ENCODE measurements at regions not wholly inside any gene's neighbourhood (a gene's known extent, or its start where the extent isn't known, plus 50 kb on each side); places are given as distances from the start of the nearest gene placed in this dataset.

DNA sequence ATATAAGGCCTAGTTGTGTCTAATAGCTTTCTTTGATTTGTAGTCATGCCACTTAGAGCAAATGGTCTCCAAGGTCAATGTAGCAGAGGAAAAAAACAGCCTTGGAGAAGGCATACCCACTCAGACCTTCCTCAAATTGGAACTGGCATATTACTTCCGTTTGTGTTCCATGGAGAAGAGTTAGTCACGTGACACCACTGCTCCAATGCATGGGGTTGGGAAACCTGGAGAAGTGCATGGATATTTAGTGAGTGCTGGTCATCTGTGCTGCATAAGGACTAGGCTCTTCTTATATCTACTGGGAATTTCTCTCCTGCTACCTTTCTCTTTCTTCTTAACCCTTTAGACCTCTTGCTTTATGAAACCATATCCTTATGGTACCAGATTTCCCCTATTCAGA, 167.8 kb downstream of the BACH1 start:
- no peak for TF ChIP-seq CTCF (IDR thresholded peaks at IDR 0.05; ENCODE audit: control insufficient read depth, insufficient read depth, low read depth, low read length, missing control alignments)
- no peak for DNase-seq (ENCODE audit: low read depth)
- H3K4me3 ChIP-seq (ENCODE audit: control insufficient read depth, low read depth, low read length) = no peak overlapping the region

GRCh38 chr21:29470397-29470796, 171.7 kb downstream of the BACH1 start:
- DNase-seq (ENCODE audit: low read depth) = no peak
- TF ChIP-seq CTCF (IDR thresholded peaks at IDR 0.05; ENCODE audit: control insufficient read depth, insufficient read depth, low read depth, low read length, missing control alignments) = no peak
- H3K4me3 ChIP-seq (ENCODE audit: control insufficient read depth, low read depth, low read length) = no peak overlapping the region

DNA sequence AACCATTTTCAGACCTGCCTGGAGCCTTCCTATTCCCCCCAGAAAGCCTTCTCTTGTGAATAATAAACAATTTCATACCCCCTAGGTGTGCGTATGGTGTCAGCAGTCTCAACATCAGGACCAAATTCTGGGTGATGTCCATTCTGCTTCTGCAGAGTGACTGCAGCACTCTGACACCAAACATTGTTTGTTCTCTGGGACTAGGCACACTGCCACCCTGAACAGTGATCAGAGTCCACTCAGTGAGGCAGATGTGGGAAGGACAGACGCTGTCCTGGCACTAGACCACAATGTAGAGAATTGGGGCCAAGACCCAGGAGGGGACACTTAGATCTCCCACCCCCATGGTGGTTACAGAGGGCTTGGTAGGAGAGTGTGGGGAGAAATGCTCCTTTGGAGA, 175.1 kb downstream of the BACH1 start:
- no peak for DNase-seq (ENCODE audit: low read depth)
- no peak overlapping the region for H3K4me3 ChIP-seq (ENCODE audit: control insufficient read depth, low read depth, low read length)
- TF ChIP-seq CTCF (IDR thresholded peaks at IDR 0.05; ENCODE audit: control insufficient read depth, insufficient read depth, low read depth, low read length, missing control alignments) = no peak

DNA sequence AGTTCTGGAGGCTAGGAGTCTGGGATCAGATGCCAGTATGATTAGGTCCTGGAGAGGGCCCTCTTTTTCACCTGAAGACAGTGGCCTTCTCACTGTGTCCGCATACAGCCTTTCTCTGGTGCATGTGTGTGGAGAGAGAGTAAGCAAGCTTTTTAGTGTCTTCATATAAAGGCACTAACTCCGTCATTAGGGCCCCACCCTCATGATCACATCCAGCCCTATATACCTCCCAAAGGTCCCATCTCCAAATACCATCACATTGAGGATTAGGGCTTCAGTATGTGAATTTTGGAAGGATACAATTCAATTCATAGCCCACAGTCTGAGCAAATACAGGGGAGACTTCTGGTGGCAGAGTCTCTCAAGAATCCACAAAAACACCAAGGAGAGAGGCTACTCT, 176.6 kb downstream of the BACH1 start:
- TF ChIP-seq CTCF (IDR thresholded peaks at IDR 0.05; ENCODE audit: control insufficient read depth, insufficient read depth, low read depth, low read length, missing control alignments) = no peak
- no peak for DNase-seq (ENCODE audit: low read depth)
- no peak overlapping the region for H3K4me3 ChIP-seq (ENCODE audit: control insufficient read depth, low read depth, low read length)

- DNase-seq (ENCODE audit: low read depth) = no peak
- no peak for TF ChIP-seq CTCF (IDR thresholded peaks at IDR 0.05; ENCODE audit: control insufficient read depth, insufficient read depth, low read depth, low read length, missing control alignments)
- no peak overlapping the region for H3K4me3 ChIP-seq (ENCODE audit: control insufficient read depth, low read depth, low read length)
Measured at GRCh38 chr21:29477347-29477746, 178.6 kb downstream of the BACH1 start.

DNA sequence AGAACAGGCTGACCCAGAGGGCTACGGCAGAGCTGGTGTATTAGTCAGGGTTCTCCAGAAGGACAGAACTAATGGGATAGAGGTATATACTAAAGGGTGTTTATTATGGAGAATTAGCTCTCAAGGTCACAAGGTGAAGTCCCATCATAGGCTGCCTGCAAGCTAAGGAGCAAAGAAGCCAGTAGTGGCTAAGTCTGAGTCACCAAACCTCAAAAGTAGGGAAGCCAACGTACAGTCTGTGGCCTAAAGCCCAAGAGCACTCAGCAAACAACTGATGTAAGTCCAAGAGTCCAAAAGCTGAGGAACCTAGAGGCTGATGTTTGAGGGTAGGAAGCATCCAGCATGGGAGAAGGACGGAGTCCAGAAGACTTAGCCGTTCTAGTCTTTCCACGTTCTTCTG, 179.2 kb downstream of the BACH1 start:
- DNase-seq (ENCODE audit: low read depth) = no peak
- H3K4me3 ChIP-seq (ENCODE audit: control insufficient read depth, low read depth, low read length) = no peak overlapping the region
- TF ChIP-seq CTCF (IDR thresholded peaks at IDR 0.05; ENCODE audit: control insufficient read depth, insufficient read depth, low read depth, low read length, missing control alignments) = no peak

GRCh38 chr21:29481081-29481480, 182.4 kb downstream of the BACH1 start:
- no peak overlapping the region for H3K4me3 ChIP-seq (ENCODE audit: control insufficient read depth, low read depth, low read length)
- no peak for TF ChIP-seq CTCF (IDR thresholded peaks at IDR 0.05; ENCODE audit: control insufficient read depth, insufficient read depth, low read depth, low read length, missing control alignments)
- DNase-seq (ENCODE audit: low read depth) = no peak
